H9 (cell line): ENCODE measurements at regions not wholly inside any gene's neighbourhood (a gene's known extent, or its start where the extent isn't known, plus 50 kb on each side); places are given as distances from the start of the nearest gene placed in this dataset.
A peak's percentile ranks its signal among the peaks of the same experiment; 100 is the strongest.

Experiments
- DNase-seq: peaks from one replicate; pipeline ENCODE4 v3.0.0-alpha.2; 2017
- H2AFZ ChIP-seq: one replicate; pipeline ENCODE4 v1.6.1; 2013; ENCODE audit warnings: mild to moderate bottlenecking, low read length, control low read depth, moderate library complexity
- H2AK5ac ChIP-seq: 2 replicates; pipeline ENCODE4 v1.6.1; 2013; ENCODE audit warnings: low read length, control low read depth, mixed read lengths; ENCODE audit not compliant: insufficient read length
- H2BK120ac ChIP-seq: one replicate; pipeline ENCODE4 v1.6.1; 2013; ENCODE audit warnings: low read depth, mild to moderate bottlenecking, low read length, control low read depth, inconsistent platforms; ENCODE audit not compliant: poor library complexity, severe bottlenecking
- H2BK12ac ChIP-seq: 2 replicates; pipeline ENCODE4 v1.6.1; 2013; ENCODE audit warnings: low read length, control low read depth, mixed read lengths, low read depth; ENCODE audit not compliant: insufficient read length
- H2BK15ac ChIP-seq: 2 replicates; pipeline ENCODE4 v1.6.1; 2013; ENCODE audit warnings: low read depth, low read length, control low read depth
- H2BK20ac ChIP-seq: one replicate; pipeline ENCODE4 v1.6.1; 2013; ENCODE audit warnings: low read depth, mild to moderate bottlenecking, low read length, control low read depth, inconsistent platforms; ENCODE audit not compliant: poor library complexity, severe bottlenecking
- H2BK5ac ChIP-seq: 2 replicates; pipeline ENCODE4 v1.6.1; 2013; ENCODE audit warnings: low read length, control low read depth, mixed read lengths; ENCODE audit not compliant: insufficient read length
- H3K14ac ChIP-seq: 2 replicates; pipeline ENCODE4 v1.6.1; 2013; ENCODE audit warnings: low read length, control low read depth; ENCODE audit not compliant: insufficient read depth
- H3K18ac ChIP-seq: 2 replicates; pipeline ENCODE4 v1.6.1; 2013; ENCODE audit warnings: low read depth, mild to moderate bottlenecking, mixed read lengths, low read length, control low read depth; ENCODE audit not compliant: insufficient read length
- H3K23ac ChIP-seq: 2 replicates; pipeline ENCODE4 v1.6.1; 2013; ENCODE audit warnings: low read length, control low read depth, mixed read lengths, low read depth; ENCODE audit not compliant: insufficient read length
- H3K23me2 ChIP-seq: 2 replicates; pipeline ENCODE4 v1.6.1; 2013; ENCODE audit warnings: low read depth, mild to moderate bottlenecking, mixed read lengths, low read length, control low read depth; ENCODE audit not compliant: insufficient read length, poor library complexity, severe bottlenecking
- H3K27ac ChIP-seq: 2 replicates; pipeline ENCODE4 v1.5.1; 2013; ENCODE audit warnings: low read length, control low read depth, mixed read lengths, low read depth; ENCODE audit not compliant: insufficient read length
- H3K27me3 ChIP-seq: 2 replicates; pipeline ENCODE4 v1.6.1; 2013; ENCODE audit warnings: low read length, control low read depth, inconsistent platforms; ENCODE audit not compliant: insufficient read depth
- H3K4ac ChIP-seq: 2 replicates; pipeline ENCODE4 v1.6.1; 2013; ENCODE audit warnings: low read depth, mild to moderate bottlenecking, control low read depth, inconsistent platforms, low read length, moderate library complexity
- H3K4me1 ChIP-seq: 2 replicates; pipeline ENCODE4 v1.6.1; 2013; ENCODE audit warnings: low read length, control low read depth, inconsistent platforms; ENCODE audit not compliant: insufficient read depth
- H3K4me2 ChIP-seq: 2 replicates; pipeline ENCODE4 v1.6.1; 2013; ENCODE audit warnings: low read length, control low read depth, mixed read lengths; ENCODE audit not compliant: insufficient read length, insufficient read depth
- H3K56ac ChIP-seq: 2 replicates; pipeline ENCODE4 v1.6.1; 2013; ENCODE audit warnings: low read depth, mild to moderate bottlenecking, mixed read lengths, low read length, control low read depth; ENCODE audit not compliant: insufficient read length
- H3K79me1 ChIP-seq: 2 replicates; pipeline ENCODE4 v1.6.1; 2013; ENCODE audit warnings: low read depth, mild to moderate bottlenecking, moderate library complexity, low read length, control low read depth, inconsistent platforms; ENCODE audit not compliant: insufficient read depth, poor library complexity, severe bottlenecking
- H3K79me2 ChIP-seq: 2 replicates; pipeline ENCODE4 v1.6.1; 2013; ENCODE audit warnings: low read length, control low read depth, inconsistent platforms; ENCODE audit not compliant: insufficient read depth
- H3K9ac ChIP-seq: 2 replicates; pipeline ENCODE4 v1.6.1; 2013; ENCODE audit warnings: low read length, control low read depth, mixed read lengths; ENCODE audit not compliant: insufficient read length; ENCODE audit errors: extremely low read depth
- H3K9me3 ChIP-seq: one replicate; pipeline ENCODE4 v1.6.1; 2013; ENCODE audit warnings: low read depth, low read length, inconsistent platforms; ENCODE audit not compliant: control insufficient read depth
- H3T11ph ChIP-seq: one replicate; pipeline ENCODE4 v1.6.1; 2013; ENCODE audit warnings: mild to moderate bottlenecking, low read length, control low read depth, inconsistent platforms
- H4K20me1 ChIP-seq: one replicate; pipeline ENCODE4 v1.6.1; 2013; ENCODE audit not compliant: control insufficient read depth, insufficient read length, insufficient read depth
- H4K5ac ChIP-seq: 2 replicates; pipeline ENCODE4 v1.6.1; 2013; ENCODE audit warnings: low read depth, mild to moderate bottlenecking, mixed read lengths, low read length, control low read depth; ENCODE audit not compliant: insufficient read length
- H4K8ac ChIP-seq: replicated peaks from 2 replicates; pipeline ENCODE4 v1.6.1; 2013; ENCODE audit warnings: low read length, control low read depth, mixed read lengths, low read depth; ENCODE audit not compliant: insufficient read length
- H4K91ac ChIP-seq: 2 replicates; pipeline ENCODE4 v1.6.1; 2013; ENCODE audit warnings: low read depth, mild to moderate bottlenecking, moderate library complexity, mixed read lengths, low read length, control low read depth; ENCODE audit not compliant: insufficient read length
- H3K27ac Mint-ChIP-seq, 3 experiments: 2 replicates in 2 of 3; 3 replicates in 1 of 3; pipeline ENCODE4 v1.8.0; 2020 to 2021; ENCODE audit warnings: mixed read lengths in 3 of 3, mild to moderate bottlenecking in 1 of 3, moderate library complexity in 1 of 3
- H3K27me3 Mint-ChIP-seq: 2 replicates; pipeline ENCODE4 v1.8.0; 2021; ENCODE audit warnings: low read depth, mild to moderate bottlenecking, moderate library complexity, mixed read lengths
- H3K36me3 Mint-ChIP-seq, 3 experiments: 2 replicates in 2 of 3; 3 replicates in 1 of 3; pipeline ENCODE4 v1.8.0; 2020 to 2021; ENCODE audit warnings: low read depth in 3 of 3, mixed read lengths in 3 of 3; ENCODE audit not compliant: insufficient read depth in 1 of 3
- H3K4me1 Mint-ChIP-seq, 2 experiments: 2 replicates each; pipeline ENCODE4 v1.8.0; 2020; ENCODE audit warnings: mixed read lengths in 2 of 2
- H3K4me3 Mint-ChIP-seq, 2 experiments: 2 replicates in 1 of 2; 3 replicates in 1 of 2; pipeline ENCODE4 v1.8.0; 2020 to 2021; ENCODE audit warnings: mild to moderate bottlenecking in 2 of 2, mixed read lengths in 2 of 2, moderate library complexity in 1 of 2
- H3K9me3 Mint-ChIP-seq, 2 experiments: 2 replicates in 1 of 2; 3 replicates in 1 of 2; pipeline ENCODE4 v1.8.0; 2020; ENCODE audit warnings: mild to moderate bottlenecking in 2 of 2, mixed read lengths in 2 of 2, moderate library complexity in 1 of 2
- CTCF ChIP-seq: fragments of 200-600 bp; sonication (generic); conservative IDR thresholded peaks from 3 replicates; pipeline ENCODE4 v1.8.0; 2021; ENCODE audit warnings: antibody characterized with exemption, mild to moderate bottlenecking

GRCh38 chr4:179291657-179292056 is 1849.4 kb upstream of the AGA start:
- Mint-ChIP-seq H3K27ac (no peak overlapping the region), H3K27me3 (no peaks in the 10 kb centered on the region), H3K4me1 (peaks cover 15 to 29% of the 10 kb centered on the region in 2 experiments), H3K9me3 (peaks cover 0 to 8% of the 10 kb centered on the region in 2 experiments; a peak in 4 of 5 replicates), H3K4me3 (no peak overlapping the region), H3K36me3 (peaks cover 0 to 8% (median 5%) of the 10 kb centered on the region in 3 experiments; a peak in 2 of 7 replicates)
- Histone ChIP-seq H3K9me3 (no peaks in the 10 kb centered on the region), H4K91ac (no peak overlapping the region), H3K14ac (no peak overlapping the region), H4K20me1 (no peaks in the 10 kb centered on the region), H3K23ac (no peak overlapping the region), H4K8ac (no peak overlapping the region), H2AK5ac (no peak overlapping the region), H3K27me3 (no peaks in the 10 kb centered on the region), H2BK20ac (no peak overlapping the region), H2BK12ac (no peak overlapping the region), H3K79me1 (no peaks in the 10 kb centered on the region), H3K27ac (no peak overlapping the region), H3K56ac (no peak overlapping the region), H3K4me1 (peaks cover 4% of the 10 kb centered on the region; the same call in 1 of the 2 replicates), H3K18ac (no peak overlapping the region), H2AFZ (no peak overlapping the region), H3K4ac (no peak overlapping the region), H4K5ac (no peak overlapping the region), H3K4me2 (no peak overlapping the region), H2BK120ac (no peak overlapping the region), H3T11ph (no peak overlapping the region), H2BK5ac (no peak overlapping the region), H3K23me2 (no peaks in the 10 kb centered on the region), H2BK15ac (no peak overlapping the region), H3K9ac (no peak overlapping the region), H3K79me2 (no peaks in the 10 kb centered on the region)
- TF ChIP-seq CTCF, result peak; percentile 21; the same call in 1 of the 3 replicates
- no peak for DNase-seq
